ENCODE measurements at regions not wholly inside any gene's neighbourhood (a gene's known extent, or its start where the extent isn't known, plus 50 kb on each side); places are given as distances from the start of the nearest gene placed in this dataset.

GRCh38 chr19:32171719-32172151 lies 173.7 kb upstream of the ZNF507 start:
- no peak for DNase-seq (ENCODE audit: low spot score)

- no peak for DNase-seq (ENCODE audit: low spot score)
Measured at GRCh38 chr19:32172566-32173160, 172.7 kb upstream of the ZNF507 start.

- no peak for DNase-seq (ENCODE audit: low spot score)
Measured at GRCh38 chr19:32173836-32174235, 171.6 kb upstream of the ZNF507 start.

GRCh38 chr19:32174386-32175113 lies 170.9 kb upstream of the ZNF507 start:
- DNase-seq (ENCODE audit: low spot score) = no peak

GRCh38 chr19:32176591-32176990 lies 168.8 kb upstream of the ZNF507 start:
- DNase-seq (ENCODE audit: low spot score) = no peak

GRCh38 chr19:32177686-32178085 lies 167.7 kb upstream of the ZNF507 start:
- DNase-seq (ENCODE audit: low spot score) = no peak

GRCh38 chr19:32178401-32178800 lies 167.0 kb upstream of the ZNF507 start:
- no peak for DNase-seq (ENCODE audit: low spot score)

GRCh38 chr19:32178956-32179355 lies 166.5 kb upstream of the ZNF507 start:
- DNase-seq (ENCODE audit: low spot score) = no peak

- no peak for DNase-seq (ENCODE audit: low spot score)
Measured at GRCh38 chr19:32181216-32181920, 164.0 kb upstream of the ZNF507 start.

GRCh38 chr19:32186542-32187330 lies 158.7 kb upstream of the ZNF507 start:
- no peak for DNase-seq (ENCODE audit: low spot score)

GRCh38 chr19:32188921-32189320 lies 156.5 kb upstream of the ZNF507 start:
- no peak for DNase-seq (ENCODE audit: low spot score)

- DNase-seq (ENCODE audit: low spot score) = no peak
Measured at GRCh38 chr19:32189956-32190706, 155.3 kb upstream of the ZNF507 start.

- DNase-seq (ENCODE audit: low spot score) = no peak
Measured at GRCh38 chr19:32191921-32192320, 153.5 kb upstream of the ZNF507 start.

GRCh38 chr19:32195706-32196610 lies 149.5 kb upstream of the ZNF507 start:
- DNase-seq (ENCODE audit: low spot score) = no peak

- no peak for DNase-seq (ENCODE audit: low spot score)
Measured at GRCh38 chr19:32196690-32197420, 148.6 kb upstream of the ZNF507 start.

GRCh38 chr19:32197896-32198882 lies 147.2 kb upstream of the ZNF507 start:
- DNase-seq (ENCODE audit: low spot score) = no peak

GRCh38 chr19:32199501-32200040 lies 145.8 kb upstream of the ZNF507 start:
- DNase-seq (ENCODE audit: low spot score) = no peak

Measured in mucosa of gallbladder (tissue), 1 donor.